Astrocyte of the cerebellum (primary cell): ENCODE measurements at regions not wholly inside any gene's neighbourhood (a gene's known extent, or its start where the extent isn't known, plus 50 kb on each side); places are given as distances from the start of the nearest gene placed in this dataset.
"Not testable (repeated sequence)": the region's sequence is repeated elsewhere in the genome, so short reads cannot be mapped to it uniquely, and the experiment has no call there.

ENCODE experiments used
- DNase-seq: peaks from one replicate; pipeline ENCODE4 v3.0.0-alpha.2; 2011; ENCODE audit warnings: low read depth
- H3K4me3 ChIP-seq: 2 replicates; pipeline ENCODE4 v1.5.1; 2011; ENCODE audit warnings: mild to moderate bottlenecking, low read depth, low read length, moderate library complexity
- in situ Hi-C: cut with HindIII; loops from 2 replicates; pipeline ENCODE4 v1.10.0; 2017; ENCODE audit warnings: low sequenced_read_pairs

- H3K4me3 ChIP-seq, DNase-seq, in situ Hi-C loops: not testable (repeated sequence)
Observed at GRCh38 chr9:42310972-42311371, 127.5 kb downstream of the SPATA31A6 start.

- DNase-seq, H3K4me3 ChIP-seq, in situ Hi-C loops: not testable (repeated sequence)
Observed at GRCh38 chr9:42316026-42316425, 132.6 kb downstream of the SPATA31A6 start.

GRCh38 chr9:42317677-42318076 lies 134.2 kb downstream of the SPATA31A6 start:
- H3K4me3 ChIP-seq, DNase-seq, in situ Hi-C loops: not testable (repeated sequence)

GRCh38 chr9:42323084-42323809 lies 139.8 kb downstream of the SPATA31A6 start:
- in situ Hi-C loops, DNase-seq, H3K4me3 ChIP-seq: not testable (repeated sequence)

- in situ Hi-C loops, H3K4me3 ChIP-seq, DNase-seq: not testable (repeated sequence)
Observed at GRCh38 chr9:42325142-42325541, 141.7 kb downstream of the SPATA31A6 start.

- H3K4me3 ChIP-seq, DNase-seq, in situ Hi-C loops: not testable (repeated sequence)
Observed at GRCh38 chr9:42325561-42325960, 142.1 kb downstream of the SPATA31A6 start.

GRCh38 chr9:42326482-42326881 lies 143.0 kb downstream of the SPATA31A6 start:
- H3K4me3 ChIP-seq, DNase-seq, in situ Hi-C loops: not testable (repeated sequence)

GRCh38 chr9:42335342-42335741 lies 151.9 kb downstream of the SPATA31A6 start:
- in situ Hi-C loops, H3K4me3 ChIP-seq, DNase-seq: not testable (repeated sequence)

- H3K4me3 ChIP-seq, in situ Hi-C loops, DNase-seq: not testable (repeated sequence)
Observed at GRCh38 chr9:42335984-42336657, 152.7 kb downstream of the SPATA31A6 start.

GRCh38 chr9:42338275-42338674 lies 154.8 kb downstream of the SPATA31A6 start:
- in situ Hi-C loops, H3K4me3 ChIP-seq, DNase-seq: not testable (repeated sequence)

GRCh38 chr9:42339671-42340434 lies 156.4 kb downstream of the SPATA31A6 start:
- H3K4me3 ChIP-seq, in situ Hi-C loops, DNase-seq: not testable (repeated sequence)

- H3K4me3 ChIP-seq, DNase-seq, in situ Hi-C loops: not testable (repeated sequence)
Observed at GRCh38 chr9:42340435-42340723, 156.9 kb downstream of the SPATA31A6 start.

GRCh38 chr9:42341860-42342259 lies 158.4 kb downstream of the SPATA31A6 start:
- H3K4me3 ChIP-seq, in situ Hi-C loops, DNase-seq: not testable (repeated sequence)

- H3K4me3 ChIP-seq, DNase-seq, in situ Hi-C loops: not testable (repeated sequence)
Observed at GRCh38 chr9:42342297-42342696, 158.8 kb downstream of the SPATA31A6 start.

GRCh38 chr9:42344508-42344907 lies 161.0 kb downstream of the SPATA31A6 start:
- DNase-seq, in situ Hi-C loops, H3K4me3 ChIP-seq: not testable (repeated sequence)

- in situ Hi-C loops, DNase-seq, H3K4me3 ChIP-seq: not testable (repeated sequence)
Observed at GRCh38 chr9:42346916-42347315, 163.5 kb downstream of the SPATA31A6 start.

- DNase-seq, in situ Hi-C loops, H3K4me3 ChIP-seq: not testable (repeated sequence)
Observed at GRCh38 chr9:42349181-42349580, 165.7 kb downstream of the SPATA31A6 start.

GRCh38 chr9:42350412-42350811 lies 167.0 kb downstream of the SPATA31A6 start:
- in situ Hi-C loops, H3K4me3 ChIP-seq, DNase-seq: not testable (repeated sequence)
